ENCODE measurements at regions not wholly inside any gene's neighbourhood (a gene's known extent, or its start where the extent isn't known, plus 50 kb on each side); places are given as distances from the start of the nearest gene placed in this dataset.

- DNase-seq, result no peak
- no peak overlapping the region for H3K9ac ChIP-seq (ENCODE audit: low read depth in 2 of 2, low read length in 2 of 2)
- no peak for TF ChIP-seq CTCF (IDR thresholded peaks at IDR 0.05)
- no peaks in the 10 kb centered on the region for H3K4me1 ChIP-seq
- H3K36me3 ChIP-seq, result no peaks in the 10 kb centered on the region
- H3K9me3 ChIP-seq, result no peaks in the 10 kb centered on the region
- intact Hi-C loops (cut with DNase I), result no loop called here
- no peak overlapping the region for H3K27ac ChIP-seq
- H3K27me3 ChIP-seq, result no peaks in the 10 kb centered on the region
- no peak overlapping the region for H3K4me3 ChIP-seq
Observed at GRCh38 chr11:109526061-109526460, 104.1 kb downstream of the C11orf87 start.

GRCh38 chr11:109526931-109527330 is 104.9 kb downstream of the C11orf87 start:
- no peaks in the 10 kb centered on the region for H3K27me3 ChIP-seq
- intact Hi-C loops (cut with DNase I), result no loop called here
- no peak overlapping the region for H3K27ac ChIP-seq
- no peak overlapping the region for H3K9ac ChIP-seq (ENCODE audit: low read depth in 2 of 2, low read length in 2 of 2)
- H3K4me1 ChIP-seq, result no peaks in the 10 kb centered on the region
- no peak overlapping the region for H3K4me3 ChIP-seq
- no peak for DNase-seq
- no peak for TF ChIP-seq CTCF (IDR thresholded peaks at IDR 0.05)
- no peaks in the 10 kb centered on the region for H3K9me3 ChIP-seq
- no peaks in the 10 kb centered on the region for H3K36me3 ChIP-seq

GRCh38 chr11:109527496-109527895 is 105.5 kb downstream of the C11orf87 start:
- Histone ChIP-seq H3K27me3 (no peaks in the 10 kb centered on the region), H3K9me3 (no peaks in the 10 kb centered on the region), H3K9ac (ENCODE audit: low read depth in 2 of 2, low read length in 2 of 2) (no peak overlapping the region), H3K4me1 (no peaks in the 10 kb centered on the region), H3K36me3 (no peaks in the 10 kb centered on the region), H3K27ac (no peak overlapping the region), H3K4me3 (no peak overlapping the region)
- no peak for DNase-seq
- no peak for TF ChIP-seq CTCF (IDR thresholded peaks at IDR 0.05)
- intact Hi-C loops (cut with DNase I), result no loop called here

- intact Hi-C loops (cut with DNase I), result no loop called here
- Histone ChIP-seq H3K36me3 (no peaks in the 10 kb centered on the region), H3K9ac (ENCODE audit: low read depth in 2 of 2, low read length in 2 of 2) (no peak overlapping the region), H3K9me3 (no peaks in the 10 kb centered on the region), H3K4me1 (no peaks in the 10 kb centered on the region), H3K4me3 (no peak overlapping the region), H3K27ac (no peak overlapping the region), H3K27me3 (no peaks in the 10 kb centered on the region)
- DNase-seq, result no peak
- TF ChIP-seq CTCF (IDR thresholded peaks at IDR 0.05), result no peak
Observed at GRCh38 chr11:109547356-109548027, 125.5 kb downstream of the C11orf87 start.

- intact Hi-C loops (cut with DNase I), result no loop called here
- no peak for DNase-seq
- Histone ChIP-seq H3K4me1 (no peaks in the 10 kb centered on the region), H3K27ac (no peak overlapping the region), H3K27me3 (no peaks in the 10 kb centered on the region), H3K4me3 (no peak overlapping the region), H3K36me3 (no peaks in the 10 kb centered on the region), H3K9ac (ENCODE audit: low read depth in 2 of 2, low read length in 2 of 2) (no peak overlapping the region), H3K9me3 (no peaks in the 10 kb centered on the region)
- TF ChIP-seq CTCF (IDR thresholded peaks at IDR 0.05), result no peak
Observed at GRCh38 chr11:109552376-109552775, 130.4 kb downstream of the C11orf87 start.
